HG03280 (cell line): ENCODE measurements at regions not wholly inside any gene's neighbourhood (a gene's known extent, or its start where the extent isn't known, plus 50 kb on each side); places are given as distances from the start of the nearest gene placed in this dataset.
"Not testable (repeated sequence)": the region's sequence is repeated elsewhere in the genome, so short reads cannot be mapped to it uniquely, and the experiment has no call there.

Experiments
- ATAC-seq: cut with Tn5 transposase; IDR thresholded peaks from one replicate; pipeline ENCODE4 v1.9.1; 2021; ENCODE audit warnings: mild to moderate bottlenecking, moderate library complexity; ENCODE audit not compliant: unreplicated experiment

GRCh38 chr7:3135626-3136025 is 92.0 kb upstream of the CARD11 start:
- no peak for ATAC-seq

GRCh38 chr7:3138206-3138605 is 94.5 kb upstream of the CARD11 start:
- no peak for ATAC-seq

- ATAC-seq: no peak
Observed at GRCh38 chr7:3138997-3139396, 95.3 kb upstream of the CARD11 start.

GRCh38 chr7:3140834-3141233 is 97.2 kb upstream of the CARD11 start:
- no peak for ATAC-seq

- no peak for ATAC-seq
Observed at GRCh38 chr7:3141326-3141725, 97.7 kb upstream of the CARD11 start.

GRCh38 chr7:3143869-3144775 is 100.5 kb upstream of the CARD11 start:
- ATAC-seq: no peak

GRCh38 chr7:3144776-3145125 is 101.1 kb upstream of the CARD11 start:
- ATAC-seq: not testable (repeated sequence)

- no peak for ATAC-seq
Observed at GRCh38 chr7:3146571-3147226, 103.0 kb upstream of the CARD11 start.

- not testable (repeated sequence) for ATAC-seq
Observed at GRCh38 chr7:3148471-3148870, 104.8 kb upstream of the CARD11 start.

GRCh38 chr7:3149231-3149995 is 105.7 kb upstream of the CARD11 start:
- no peak for ATAC-seq

GRCh38 chr7:3150027-3150426 is 106.4 kb upstream of the CARD11 start:
- ATAC-seq: no peak

GRCh38 chr7:3151784-3152183 is 108.1 kb upstream of the CARD11 start:
- ATAC-seq: no peak

GRCh38 chr7:3152714-3153113 is 109.0 kb upstream of the CARD11 start:
- ATAC-seq: no peak

GRCh38 chr7:3153118-3153517 is 109.5 kb upstream of the CARD11 start:
- no peak for ATAC-seq

- no peak for ATAC-seq
Observed at GRCh38 chr7:3154317-3154716, 110.7 kb upstream of the CARD11 start.

- ATAC-seq: peak; percentile 61
Observed at GRCh38 chr7:3154881-3155494, 111.3 kb upstream of the CARD11 start.

GRCh38 chr7:3156508-3156907 is 112.8 kb upstream of the CARD11 start:
- no peak for ATAC-seq

GRCh38 chr7:3157566-3158287 is 114.1 kb upstream of the CARD11 start:
- ATAC-seq: no peak

- no peak for ATAC-seq
Observed at GRCh38 chr7:3158341-3158760, 114.7 kb upstream of the CARD11 start.

- no peak for ATAC-seq
Observed at GRCh38 chr7:3159039-3159438, 115.4 kb upstream of the CARD11 start.
